SIG-M5 treated with dmso at 0.1 percent for 504 hours (cell line): ENCODE measurements at regions not wholly inside any gene's neighbourhood (a gene's known extent, or its start where the extent isn't known, plus 50 kb on each side); places are given as distances from the start of the nearest gene placed in this dataset.
A peak's percentile ranks its signal among the peaks of the same experiment; 100 is the strongest.

ENCODE experiments used
- DNase-seq: peaks from one replicate; lab custom pipeline; 2025; ENCODE audit not compliant: unreplicated experiment; lab: John Stamatoyannopoulos, UW

- DNase-seq = no peak
Observed at GRCh38 chr2:18427762-18428161, 132.7 kb downstream of the RDH14 start.

- no peak for DNase-seq
Observed at GRCh38 chr2:18426174-18426573, 134.3 kb downstream of the RDH14 start.

GRCh38 chr2:18425210-18425703 lies 135.2 kb downstream of the RDH14 start:
- DNase-seq = no peak

GRCh38 chr2:18423636-18424035 lies 136.8 kb downstream of the RDH14 start:
- DNase-seq = no peak

- no peak for DNase-seq
Observed at GRCh38 chr2:18422432-18423165, 137.9 kb downstream of the RDH14 start.

GRCh38 chr2:18413676-18414396 lies 146.6 kb downstream of the RDH14 start:
- DNase-seq = no peak

- no peak for DNase-seq
Observed at GRCh38 chr2:18412980-18413675, 147.3 kb downstream of the RDH14 start.

GRCh38 chr2:18411626-18412025 lies 148.8 kb downstream of the RDH14 start:
- no peak for DNase-seq

- DNase-seq = no peak
Observed at GRCh38 chr2:18410543-18410942, 149.9 kb downstream of the RDH14 start.

- DNase-seq = no peak
Observed at GRCh38 chr2:18408638-18409037, 151.8 kb downstream of the RDH14 start.

- DNase-seq = no peak
Observed at GRCh38 chr2:18406219-18406618, 154.2 kb downstream of the RDH14 start.

- DNase-seq = no peak
Observed at GRCh38 chr2:18404708-18405107, 155.7 kb downstream of the RDH14 start.

GRCh38 chr2:18403921-18404522 lies 156.4 kb downstream of the RDH14 start:
- DNase-seq = no peak

GRCh38 chr2:18402831-18403230 lies 157.6 kb downstream of the RDH14 start:
- no peak for DNase-seq

- no peak for DNase-seq
Observed at GRCh38 chr2:18401471-18401870, 159.0 kb downstream of the RDH14 start.

GRCh38 chr2:18399601-18400000 lies 160.9 kb downstream of the RDH14 start:
- DNase-seq = no peak

- DNase-seq = no peak
Observed at GRCh38 chr2:18398833-18399232, 161.6 kb downstream of the RDH14 start.

- no peak for DNase-seq
Observed at GRCh38 chr2:18396329-18397010, 164.0 kb downstream of the RDH14 start.

GRCh38 chr2:18395555-18395954 lies 164.9 kb downstream of the RDH14 start:
- DNase-seq = no peak

GRCh38 chr2:18387441-18388206 lies 172.8 kb downstream of the RDH14 start:
- DNase-seq = peak; percentile 59
